WERI-Rb-1 (cell line): ENCODE measurements at regions not wholly inside any gene's neighbourhood (a gene's known extent, or its start where the extent isn't known, plus 50 kb on each side); places are given as distances from the start of the nearest gene placed in this dataset.
A peak's percentile ranks its signal among the peaks of the same experiment; 100 is the strongest.

ENCODE experiments used
- DNase-seq: peaks from one replicate; pipeline ENCODE4 v3.0.0-alpha.2; 2020
- H3K27ac ChIP-seq: fragments of 250-450 bp; sonication (Bioruptor Pico); 2 replicates; pipeline ENCODE4 v1.5.1; 2020; ENCODE audit warnings: mild to moderate bottlenecking, moderate library complexity
- H3K27me3 ChIP-seq: fragments of 250-450 bp; sonication (Bioruptor Pico); 2 replicates; pipeline ENCODE4 v1.5.1; 2021; ENCODE audit warnings: mild to moderate bottlenecking, low read depth, moderate library complexity; ENCODE audit not compliant: insufficient read depth, severe bottlenecking
- H3K36me3 ChIP-seq: fragments of 250-450 bp; sonication (Bioruptor Pico); 2 replicates; pipeline ENCODE4 v1.5.1; 2020; ENCODE audit warnings: mild to moderate bottlenecking, moderate library complexity
- H3K4me3 ChIP-seq: 2 replicates; pipeline ENCODE4 v1.5.1; 2011; ENCODE audit warnings: low read depth, mild to moderate bottlenecking, control low read depth, low read length
- H3K9me3 ChIP-seq: fragments of 250-450 bp; sonication (Bioruptor Pico); 2 replicates; pipeline ENCODE4 v1.5.1; 2021; ENCODE audit warnings: mild to moderate bottlenecking, moderate library complexity; ENCODE audit not compliant: severe bottlenecking
- TF ChIP-seq, protein P1 (sequence below): IDR thresholded peaks from 2 replicates; pipeline ENCODE4 v1.5.1; 2011; ENCODE audit warnings: low read depth, mild to moderate bottlenecking, control low read depth, inconsistent platforms, low read length

DNA sequence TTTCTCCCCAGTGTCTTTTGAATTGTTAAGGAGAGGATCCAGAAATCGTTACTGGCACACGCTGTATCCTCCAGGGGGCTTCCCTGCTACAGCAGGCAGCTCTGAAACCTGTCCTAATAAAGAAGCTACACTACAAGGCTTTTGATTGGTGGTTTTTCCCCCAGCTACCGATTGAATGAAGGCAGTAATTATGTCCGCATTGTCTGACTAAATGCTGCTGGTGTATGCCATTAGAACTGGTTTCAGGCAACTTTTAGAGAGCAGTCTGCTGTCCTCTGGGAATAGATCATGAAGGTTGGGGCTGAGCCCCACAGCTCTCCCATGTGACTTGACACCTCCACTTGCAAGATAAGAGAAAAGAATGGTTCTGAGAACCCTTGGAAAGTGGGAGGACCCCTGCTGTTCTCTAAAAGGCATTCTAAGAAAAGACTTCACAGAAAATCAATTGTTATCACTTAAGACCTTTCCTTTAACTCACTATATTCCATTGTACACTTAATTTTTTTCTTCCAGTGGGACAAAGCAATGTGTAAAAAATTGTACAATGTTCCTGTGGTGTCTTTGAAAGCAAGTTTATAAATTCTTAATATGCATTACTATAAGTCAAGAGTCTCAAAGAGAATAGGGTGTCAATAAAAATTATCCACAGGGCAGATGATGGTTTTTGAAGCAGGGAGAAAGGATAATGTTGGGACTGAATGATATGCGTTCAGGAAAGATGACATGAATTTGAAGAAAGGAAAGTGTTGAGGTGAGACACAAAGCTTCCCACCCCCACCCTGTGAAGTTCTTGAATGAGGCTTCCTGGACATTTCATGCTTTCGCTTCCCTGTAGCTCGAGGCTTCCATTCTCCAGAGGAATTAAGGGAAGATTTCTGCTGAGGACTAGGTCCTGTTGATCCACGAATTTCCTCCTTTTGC lies 53.0 kb upstream of the DAZL start:
- TF ChIP-seq, protein P1, sequence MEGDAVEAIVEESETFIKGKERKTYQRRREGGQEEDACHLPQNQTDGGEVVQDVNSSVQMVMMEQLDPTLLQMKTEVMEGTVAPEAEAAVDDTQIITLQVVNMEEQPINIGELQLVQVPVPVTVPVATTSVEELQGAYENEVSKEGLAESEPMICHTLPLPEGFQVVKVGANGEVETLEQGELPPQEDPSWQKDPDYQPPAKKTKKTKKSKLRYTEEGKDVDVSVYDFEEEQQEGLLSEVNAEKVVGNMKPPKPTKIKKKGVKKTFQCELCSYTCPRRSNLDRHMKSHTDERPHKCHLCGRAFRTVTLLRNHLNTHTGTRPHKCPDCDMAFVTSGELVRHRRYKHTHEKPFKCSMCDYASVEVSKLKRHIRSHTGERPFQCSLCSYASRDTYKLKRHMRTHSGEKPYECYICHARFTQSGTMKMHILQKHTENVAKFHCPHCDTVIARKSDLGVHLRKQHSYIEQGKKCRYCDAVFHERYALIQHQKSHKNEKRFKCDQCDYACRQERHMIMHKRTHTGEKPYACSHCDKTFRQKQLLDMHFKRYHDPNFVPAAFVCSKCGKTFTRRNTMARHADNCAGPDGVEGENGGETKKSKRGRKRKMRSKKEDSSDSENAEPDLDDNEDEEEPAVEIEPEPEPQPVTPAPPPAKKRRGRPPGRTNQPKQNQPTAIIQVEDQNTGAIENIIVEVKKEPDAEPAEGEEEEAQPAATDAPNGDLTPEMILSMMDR, result peak; percentile 23; the same call in 1 of the 2 replicates
- Histone ChIP-seq H3K9me3 (no peaks in the 10 kb centered on the region), H3K36me3 (no peaks in the 10 kb centered on the region), H3K4me3 (no peak overlapping the region), H3K27ac (no peak overlapping the region), H3K27me3 (no peaks in the 10 kb centered on the region)
- no peak for DNase-seq

DNA sequence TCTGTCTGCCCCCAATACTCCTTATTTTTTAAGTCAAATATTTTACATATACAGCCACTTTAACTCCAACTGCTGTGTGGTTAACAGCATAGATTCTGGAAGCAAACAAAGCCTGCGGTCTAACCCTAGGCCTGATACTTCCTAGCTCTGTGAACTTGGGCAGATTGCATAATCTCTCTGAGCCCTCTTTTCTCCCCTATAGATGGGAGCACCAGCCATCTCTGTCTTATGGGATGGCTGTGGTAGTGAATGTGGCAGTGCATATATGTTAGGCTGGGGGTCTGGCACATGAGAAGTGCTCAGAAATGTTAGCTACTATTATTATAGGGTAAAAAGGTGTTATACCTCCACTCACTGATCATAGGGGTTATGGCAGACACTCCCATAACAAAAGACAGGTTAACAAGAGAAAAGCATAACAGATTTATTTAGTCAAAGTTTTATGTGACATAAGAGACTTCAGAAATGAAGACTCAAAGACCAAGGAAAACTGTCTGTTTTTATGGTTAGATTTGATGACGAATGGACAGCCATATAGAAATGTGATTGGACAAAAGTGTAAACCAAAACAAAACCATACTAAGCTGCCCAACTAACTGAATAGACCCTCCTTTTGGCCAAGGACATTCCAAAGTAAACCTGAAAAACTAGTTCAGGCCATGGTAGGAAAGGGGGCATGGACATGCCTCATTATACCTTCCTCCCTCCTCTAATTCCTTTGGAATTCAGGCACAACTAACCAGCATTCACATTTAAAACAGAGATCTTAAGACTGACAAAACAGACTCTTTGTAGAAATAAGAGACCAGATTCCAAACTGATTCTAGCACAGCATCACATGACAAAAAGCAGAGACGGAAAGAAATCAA lies 53.9 kb upstream of the DAZL start:
- no peaks in the 10 kb centered on the region for H3K36me3 ChIP-seq
- H3K4me3 ChIP-seq, result no peak overlapping the region
- H3K9me3 ChIP-seq, result no peaks in the 10 kb centered on the region
- no peak for DNase-seq
- H3K27ac ChIP-seq, result no peak overlapping the region
- TF ChIP-seq, protein P1, result no peak
- no peaks in the 10 kb centered on the region for H3K27me3 ChIP-seq

DNA sequence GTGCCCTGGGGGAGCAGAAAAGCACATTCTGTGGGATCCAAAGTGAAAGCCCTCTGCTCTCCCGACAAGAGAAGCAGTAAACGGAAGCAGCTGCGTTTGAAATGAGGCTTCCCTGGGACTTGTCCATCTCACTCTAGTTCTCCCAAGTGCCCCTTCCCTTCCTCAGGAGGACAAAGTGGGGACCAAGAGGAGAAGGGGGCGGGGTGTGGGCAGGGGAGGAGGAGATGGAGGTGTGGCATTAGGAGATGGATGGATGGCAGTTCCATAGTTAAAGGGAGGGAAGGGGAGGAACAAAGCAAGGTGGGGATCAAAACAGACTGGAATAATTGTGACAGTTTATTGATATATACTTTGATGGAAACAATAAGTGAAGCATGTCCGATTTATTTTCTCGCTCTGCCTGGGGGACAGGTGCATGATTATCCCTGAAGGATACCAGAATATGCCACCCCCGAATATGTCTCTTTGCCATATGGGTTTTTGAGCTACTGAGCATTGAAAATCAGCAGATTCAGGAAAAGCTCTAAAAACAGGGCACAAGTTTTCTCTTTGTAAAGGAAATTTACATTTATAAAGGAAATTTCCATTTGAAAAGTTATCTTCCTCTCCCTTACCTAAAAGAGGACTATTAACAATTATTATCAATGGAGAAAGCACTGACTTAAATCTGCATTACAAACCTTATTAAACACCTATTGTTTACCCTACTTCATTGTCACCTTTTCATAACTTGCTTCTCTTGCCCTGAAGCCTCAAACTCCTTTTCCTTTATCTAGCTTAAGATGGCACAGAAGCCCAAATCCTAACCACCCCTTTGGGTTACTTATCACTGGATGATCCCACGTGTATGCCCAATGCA lies 58.9 kb upstream of the DAZL start:
- Histone ChIP-seq H3K4me3 (no peak overlapping the region), H3K27me3 (no peaks in the 10 kb centered on the region), H3K27ac (no peak overlapping the region), H3K9me3 (no peaks in the 10 kb centered on the region), H3K36me3 (no peaks in the 10 kb centered on the region)
- TF ChIP-seq, protein P1, result no peak
- DNase-seq, result no peak

DNA sequence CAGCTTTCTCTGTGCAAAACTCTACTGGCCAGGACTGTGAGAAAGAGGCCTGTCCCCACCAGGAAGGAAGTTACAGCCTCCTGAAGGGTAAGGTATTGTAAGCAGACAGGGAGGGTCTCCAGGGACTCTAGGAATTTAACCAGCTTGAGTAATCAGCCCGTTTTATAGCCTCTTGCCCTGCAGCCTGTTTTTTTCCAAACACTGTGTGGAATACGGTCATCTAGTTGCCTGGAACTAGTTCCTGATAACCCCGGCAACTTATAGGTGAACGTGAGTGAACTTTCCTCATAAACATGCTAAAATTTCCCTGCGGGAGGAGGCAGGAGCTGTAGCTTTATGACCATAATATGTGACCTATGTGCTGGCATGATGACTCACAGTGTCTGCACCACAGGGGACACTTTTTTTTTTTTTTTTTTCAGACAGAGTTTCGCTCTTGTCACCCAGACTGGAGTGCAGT lies 60.1 kb upstream of the DAZL start:
- DNase-seq, result no peak
- H3K9me3 ChIP-seq, result no peaks in the 10 kb centered on the region
- no peak overlapping the region for H3K4me3 ChIP-seq
- H3K27me3 ChIP-seq, result no peaks in the 10 kb centered on the region
- H3K36me3 ChIP-seq, result no peaks in the 10 kb centered on the region
- H3K27ac ChIP-seq, result no peak overlapping the region
- TF ChIP-seq, protein P1, result no peak

DNA sequence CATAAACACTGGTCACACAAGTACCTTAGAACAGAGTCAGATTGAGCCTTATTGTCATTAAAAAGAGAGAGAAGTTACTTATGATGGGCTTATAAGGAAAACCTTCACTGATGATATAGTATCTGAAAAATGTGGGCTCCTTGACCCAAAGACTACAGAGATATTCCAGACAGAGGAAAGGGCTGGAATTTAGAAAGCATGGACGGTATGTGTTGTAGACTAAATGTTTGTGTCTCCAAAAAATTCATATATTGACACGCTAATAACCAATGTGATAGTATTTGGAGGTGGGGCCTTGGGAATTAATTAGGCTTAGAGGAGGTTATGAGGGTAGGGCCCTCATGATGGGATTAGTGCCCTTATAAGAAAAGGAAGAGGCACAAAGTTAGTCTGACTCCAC lies 61.0 kb upstream of the DAZL start:
- DNase-seq, result no peak
- TF ChIP-seq, protein P1, result no peak
- Histone ChIP-seq H3K27ac (no peak overlapping the region), H3K4me3 (no peak overlapping the region), H3K9me3 (no peaks in the 10 kb centered on the region), H3K36me3 (no peaks in the 10 kb centered on the region), H3K27me3 (no peaks in the 10 kb centered on the region)
